MM.1S (cell line): ENCODE measurements at regions not wholly inside any gene's neighbourhood (a gene's known extent, or its start where the extent isn't known, plus 50 kb on each side); places are given as distances from the start of the nearest gene placed in this dataset.

ENCODE experiments used
- EZH2phosphoT487 ChIP-seq: fragments of 300-600 bp; sonication (generic); IDR thresholded peaks from 2 replicates; pipeline ENCODE4 v1.6.1; 2018; ENCODE audit warnings: antibody characterized with exemption, low read length
- TF ChIP-seq, protein P1 (sequence below): fragments of 300-600 bp; sonication (generic); IDR thresholded peaks from 2 replicates; pipeline ENCODE4 v1.5.1; 2016; ENCODE audit warnings: antibody characterized with exemption, low read length, mixed read lengths

DNA sequence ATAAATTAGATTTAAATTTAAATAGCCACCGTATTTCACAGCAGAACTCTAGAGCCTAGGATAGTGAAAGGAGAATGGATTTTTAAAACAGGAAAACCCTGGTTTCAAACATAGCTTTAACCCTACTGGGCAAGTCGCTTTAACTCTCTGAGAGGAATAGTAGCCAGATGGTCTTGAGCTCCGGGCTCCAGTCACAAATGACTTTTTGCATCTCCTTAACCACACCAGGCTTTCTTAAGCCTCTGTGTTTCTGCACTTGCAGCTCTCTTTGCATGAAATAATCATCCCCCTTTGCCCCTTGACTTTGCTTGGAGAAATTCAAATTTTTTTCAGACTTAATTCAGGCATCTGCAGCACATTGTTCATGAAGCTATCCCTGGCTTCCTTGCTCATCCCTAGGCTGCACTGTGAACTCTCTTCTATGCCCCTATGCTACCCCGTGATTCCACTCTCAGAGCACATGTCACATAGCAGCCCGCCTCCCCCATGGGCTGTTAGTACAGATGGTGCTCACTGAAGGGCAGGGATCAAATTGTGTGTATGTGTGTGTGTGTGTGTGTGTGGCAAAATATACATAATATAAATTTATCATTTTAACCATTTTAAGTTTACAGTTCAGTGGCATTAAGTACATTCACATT is 68.8 kb upstream of the DAB1 start:
- no peak for TF ChIP-seq EZH2phosphoT487
- TF ChIP-seq, protein P1, sequence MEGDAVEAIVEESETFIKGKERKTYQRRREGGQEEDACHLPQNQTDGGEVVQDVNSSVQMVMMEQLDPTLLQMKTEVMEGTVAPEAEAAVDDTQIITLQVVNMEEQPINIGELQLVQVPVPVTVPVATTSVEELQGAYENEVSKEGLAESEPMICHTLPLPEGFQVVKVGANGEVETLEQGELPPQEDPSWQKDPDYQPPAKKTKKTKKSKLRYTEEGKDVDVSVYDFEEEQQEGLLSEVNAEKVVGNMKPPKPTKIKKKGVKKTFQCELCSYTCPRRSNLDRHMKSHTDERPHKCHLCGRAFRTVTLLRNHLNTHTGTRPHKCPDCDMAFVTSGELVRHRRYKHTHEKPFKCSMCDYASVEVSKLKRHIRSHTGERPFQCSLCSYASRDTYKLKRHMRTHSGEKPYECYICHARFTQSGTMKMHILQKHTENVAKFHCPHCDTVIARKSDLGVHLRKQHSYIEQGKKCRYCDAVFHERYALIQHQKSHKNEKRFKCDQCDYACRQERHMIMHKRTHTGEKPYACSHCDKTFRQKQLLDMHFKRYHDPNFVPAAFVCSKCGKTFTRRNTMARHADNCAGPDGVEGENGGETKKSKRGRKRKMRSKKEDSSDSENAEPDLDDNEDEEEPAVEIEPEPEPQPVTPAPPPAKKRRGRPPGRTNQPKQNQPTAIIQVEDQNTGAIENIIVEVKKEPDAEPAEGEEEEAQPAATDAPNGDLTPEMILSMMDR = no peak
